ENCODE measurements at regions not wholly inside any gene's neighbourhood (a gene's known extent, or its start where the extent isn't known, plus 50 kb on each side); places are given as distances from the start of the nearest gene placed in this dataset.

DNA sequence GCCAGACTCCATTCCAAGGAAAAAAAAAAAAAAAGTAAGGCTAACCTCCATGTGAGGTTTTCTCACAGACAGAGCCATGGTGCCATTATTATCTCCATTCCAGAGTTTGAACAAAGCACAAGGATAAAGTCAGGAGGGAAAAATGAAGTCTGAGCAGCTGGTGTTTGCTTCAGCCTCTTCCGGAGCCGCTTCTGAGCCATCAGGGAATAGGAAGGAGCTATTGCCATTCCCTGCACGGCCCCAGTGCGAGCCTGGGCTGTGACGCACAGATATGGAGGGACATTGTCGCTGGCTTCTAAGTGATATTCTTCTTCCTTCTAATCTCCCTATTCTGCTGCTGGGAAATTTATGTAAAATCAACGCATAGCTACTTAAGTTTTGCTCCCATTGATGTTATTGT lies 69.5 kb upstream of the PIRT start:
- Histone ChIP-seq H3K9ac (replicated peaks; ENCODE audit: extremely low read depth, insufficient read depth, low read length) (no peak overlapping the region), H3K4me1 (ENCODE audit: control insufficient read depth, extremely low read depth, insufficient read depth, low read length) (no peaks in the 10 kb centered on the region), H3K79me2 (ENCODE audit: control insufficient read depth, insufficient read depth, low read length) (no peaks in the 10 kb centered on the region), H2AFZ (ENCODE audit: low read depth, low read length) (no peak overlapping the region), H3K27ac (ENCODE audit: insufficient read depth, low read depth, low read length) (no peak overlapping the region), H3K4me3 (replicated peaks in 1 of 3; ENCODE audit: insufficient read depth in 1 of 3, low read depth in 1 of 3, low read length in 3 of 3) (no peak overlapping the region), H3K36me3 (ENCODE audit: control insufficient read depth in 2 of 2, extremely low read depth in 1 of 2, insufficient read depth in 2 of 2, low read length in 2 of 2) (no peaks in the 10 kb centered on the region), H3K27me3 (ENCODE audit: control insufficient read depth in 2 of 2, insufficient read depth in 2 of 2, low read length in 2 of 2) (no peaks in the 10 kb centered on the region), H3K9me1 (replicated peaks; ENCODE audit: control insufficient read depth, extremely low read depth, insufficient read depth, low read length) (no peaks in the 10 kb centered on the region), H3K9me3 (replicated peaks; ENCODE audit: control insufficient read depth, insufficient read depth, low read length) (no peaks in the 10 kb centered on the region), H3K4me2 (ENCODE audit: insufficient read depth, low read length) (no peak overlapping the region), H4K20me1 (replicated peaks; ENCODE audit: control insufficient read depth, extremely low read depth, insufficient read depth, low read length) (no peaks in the 10 kb centered on the region)
- no peak for TF ChIP-seq POLR2AphosphoS5 (IDR thresholded peaks at IDR 0.05; ENCODE audit: insufficient read depth, low read depth, low read length)
- no peak for TF ChIP-seq POLR2A (IDR thresholded peaks at IDR 0.05; ENCODE audit: low read depth, low read length)
- TF ChIP-seq, protein P1, sequence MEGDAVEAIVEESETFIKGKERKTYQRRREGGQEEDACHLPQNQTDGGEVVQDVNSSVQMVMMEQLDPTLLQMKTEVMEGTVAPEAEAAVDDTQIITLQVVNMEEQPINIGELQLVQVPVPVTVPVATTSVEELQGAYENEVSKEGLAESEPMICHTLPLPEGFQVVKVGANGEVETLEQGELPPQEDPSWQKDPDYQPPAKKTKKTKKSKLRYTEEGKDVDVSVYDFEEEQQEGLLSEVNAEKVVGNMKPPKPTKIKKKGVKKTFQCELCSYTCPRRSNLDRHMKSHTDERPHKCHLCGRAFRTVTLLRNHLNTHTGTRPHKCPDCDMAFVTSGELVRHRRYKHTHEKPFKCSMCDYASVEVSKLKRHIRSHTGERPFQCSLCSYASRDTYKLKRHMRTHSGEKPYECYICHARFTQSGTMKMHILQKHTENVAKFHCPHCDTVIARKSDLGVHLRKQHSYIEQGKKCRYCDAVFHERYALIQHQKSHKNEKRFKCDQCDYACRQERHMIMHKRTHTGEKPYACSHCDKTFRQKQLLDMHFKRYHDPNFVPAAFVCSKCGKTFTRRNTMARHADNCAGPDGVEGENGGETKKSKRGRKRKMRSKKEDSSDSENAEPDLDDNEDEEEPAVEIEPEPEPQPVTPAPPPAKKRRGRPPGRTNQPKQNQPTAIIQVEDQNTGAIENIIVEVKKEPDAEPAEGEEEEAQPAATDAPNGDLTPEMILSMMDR (IDR thresholded peaks at IDR 0.05; ENCODE audit: extremely low read depth in 1 of 2, insufficient read depth in 1 of 2, low read depth in 1 of 2, low read length in 2 of 2), result no peak
- TF ChIP-seq, protein P2, sequence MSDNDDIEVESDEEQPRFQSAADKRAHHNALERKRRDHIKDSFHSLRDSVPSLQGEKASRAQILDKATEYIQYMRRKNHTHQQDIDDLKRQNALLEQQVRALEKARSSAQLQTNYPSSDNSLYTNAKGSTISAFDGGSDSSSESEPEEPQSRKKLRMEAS (IDR thresholded peaks at IDR 0.05; ENCODE audit: insufficient read depth, insufficient read length), result no peak
- TF ChIP-seq FOS (IDR thresholded peaks at IDR 0.05; ENCODE audit: borderline replicate concordance, insufficient read depth, low read length), result no peak
- no peak for TF ChIP-seq EZH2 (IDR thresholded peaks at IDR 0.05; ENCODE audit: borderline replicate concordance, low read depth, low read length, severe bottlenecking)
- no peak for TF ChIP-seq GATA2 (IDR thresholded peaks at IDR 0.05; ENCODE audit: insufficient read depth, insufficient read length, low read depth, low read length)
- TF ChIP-seq MYC (IDR thresholded peaks at IDR 0.05; ENCODE audit: low read depth, low read length), result no peak
- TF ChIP-seq JUN (IDR thresholded peaks at IDR 0.05; ENCODE audit: borderline replicate concordance, insufficient read depth, insufficient read length, low read depth), result no peak
- no peak for DNase-seq (ENCODE audit: low read depth, low spot score)
- FAIRE-seq, result no peak
- CTCF ChIA-PET, result no interaction called here
- dilution Hi-C loops (cut with MboI; ENCODE audit: extremely low pct_ligation_motif_present, low sequenced_read_pairs), result no loop called here
- intact Hi-C loops (cut with micrococcal nuclease), result no loop called here
- no TSS peak for BruUV-seq (replicated peaks)
- POLR2A ChIA-PET, result no interaction called here
